KMS-11 (cell line): ENCODE measurements at regions not wholly inside any gene's neighbourhood (a gene's known extent, or its start where the extent isn't known, plus 50 kb on each side); places are given as distances from the start of the nearest gene placed in this dataset.

Experiments used
- H2AFZ ChIP-seq: fragments of 200-600 bp; sonication (generic); 2 replicates; pipeline ENCODE4 v1.6.1; 2016; ENCODE audit warnings: antibody characterized with exemption, mixed run types, low read depth
- H3K27ac ChIP-seq: fragments of 200-600 bp; sonication (generic); 2 replicates; pipeline ENCODE4 v1.6.1; 2016; ENCODE audit warnings: mild to moderate bottlenecking, mixed run types
- H3K27me3 ChIP-seq: fragments of 200-600 bp; sonication (generic); 2 replicates; pipeline ENCODE4 v1.6.1; 2017; ENCODE audit warnings: mild to moderate bottlenecking, low read depth, mixed run types, moderate library complexity; ENCODE audit not compliant: insufficient read depth
- H3K36me3 ChIP-seq: fragments of 200-600 bp; sonication (generic); 2 replicates; pipeline ENCODE4 v1.6.1; 2017; ENCODE audit warnings: mild to moderate bottlenecking, mixed run types; ENCODE audit not compliant: insufficient read depth
- H3K4me1 ChIP-seq: fragments of 200-600 bp; sonication (generic); 2 replicates; pipeline ENCODE4 v1.6.1; 2016; ENCODE audit warnings: mild to moderate bottlenecking, low read depth, mixed run types; ENCODE audit not compliant: poor library complexity, severe bottlenecking
- H3K4me2 ChIP-seq: fragments of 200-600 bp; sonication (generic); 2 replicates; pipeline ENCODE4 v1.7.0; 2016; ENCODE audit warnings: mild to moderate bottlenecking, mixed run types
- H3K4me3 ChIP-seq: fragments of 200-600 bp; sonication (generic); IDR thresholded peaks from 2 replicates; pipeline ENCODE4 v1.6.1; 2017; ENCODE audit warnings: low read depth, low read length, mixed read lengths; ENCODE audit not compliant: insufficient read depth
- H3K79me2 ChIP-seq: fragments of 200-600 bp; sonication (generic); 2 replicates; pipeline ENCODE4 v1.6.1; 2016; ENCODE audit warnings: low read depth, mixed run types; ENCODE audit not compliant: insufficient read depth
- H3K9ac ChIP-seq: fragments of 200-600 bp; sonication (generic); 2 replicates; pipeline ENCODE4 v1.6.1; 2016; ENCODE audit warnings: mild to moderate bottlenecking, mixed run types
- H4K20me1 ChIP-seq: fragments of 200-600 bp; sonication (generic); 2 replicates; pipeline ENCODE4 v1.6.1; 2016; ENCODE audit warnings: mild to moderate bottlenecking, mixed run types; ENCODE audit not compliant: insufficient read depth
- CTCF ChIP-seq: fragments of 200-600 bp; sonication (generic); conservative IDR thresholded peaks from 2 replicates; pipeline ENCODE4 v1.6.1; 2017; ENCODE audit warnings: low read depth, mild to moderate bottlenecking, antibody characterized with exemption, low read length, moderate library complexity, mixed read lengths

GRCh38 chr3:5861151-5861550, 673.6 kb downstream of the EDEM1 start:
- Histone ChIP-seq H3K4me3 (no peak overlapping the region), H3K36me3 (no peaks in the 10 kb centered on the region), H3K9ac (no peak overlapping the region), H4K20me1 (no peaks in the 10 kb centered on the region), H3K4me2 (no peak overlapping the region), H3K27ac (no peak overlapping the region), H2AFZ (no peak overlapping the region), H3K79me2 (no peaks in the 10 kb centered on the region), H3K4me1 (no peaks in the 10 kb centered on the region), H3K27me3 (no peaks in the 10 kb centered on the region)
- no peak for TF ChIP-seq CTCF

GRCh38 chr3:5874931-5875341, 687.4 kb downstream of the EDEM1 start:
- Histone ChIP-seq H3K4me1 (no peaks in the 10 kb centered on the region), H3K4me2 (no peak overlapping the region), H3K27ac (no peak overlapping the region), H3K4me3 (no peak overlapping the region), H3K36me3 (no peaks in the 10 kb centered on the region), H2AFZ (no peak overlapping the region), H4K20me1 (no peaks in the 10 kb centered on the region), H3K9ac (no peak overlapping the region), H3K27me3 (no peaks in the 10 kb centered on the region), H3K79me2 (no peaks in the 10 kb centered on the region)
- no peak for TF ChIP-seq CTCF

DNA sequence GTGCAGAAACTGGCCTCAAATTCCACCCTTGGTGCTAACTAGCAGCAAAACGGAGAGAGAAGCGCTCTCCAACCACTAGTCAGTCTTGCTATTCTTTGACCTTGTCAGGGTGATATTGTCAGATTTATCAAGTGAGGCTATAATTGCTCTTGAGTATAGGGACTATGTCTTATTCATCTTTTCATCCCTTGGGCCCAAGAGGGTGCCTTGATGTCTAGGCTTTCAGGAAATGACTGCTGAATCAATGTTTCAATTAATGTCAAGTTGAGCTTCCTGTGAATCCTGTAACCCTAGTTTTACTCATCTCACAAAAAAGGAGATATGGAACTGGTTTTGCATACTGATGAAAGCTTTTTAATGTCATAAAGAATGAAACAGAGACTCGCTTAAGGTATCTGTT, 701.3 kb downstream of the EDEM1 start:
- no peak overlapping the region for H3K4me2 ChIP-seq
- no peak overlapping the region for H3K9ac ChIP-seq
- no peaks in the 10 kb centered on the region for H4K20me1 ChIP-seq
- H3K36me3 ChIP-seq, result no peaks in the 10 kb centered on the region
- H3K4me1 ChIP-seq, result no peaks in the 10 kb centered on the region
- H2AFZ ChIP-seq, result no peak overlapping the region
- H3K79me2 ChIP-seq, result no peaks in the 10 kb centered on the region
- H3K27ac ChIP-seq, result no peak overlapping the region
- no peak for TF ChIP-seq CTCF
- no peaks in the 10 kb centered on the region for H3K27me3 ChIP-seq
- H3K4me3 ChIP-seq, result no peak overlapping the region

DNA sequence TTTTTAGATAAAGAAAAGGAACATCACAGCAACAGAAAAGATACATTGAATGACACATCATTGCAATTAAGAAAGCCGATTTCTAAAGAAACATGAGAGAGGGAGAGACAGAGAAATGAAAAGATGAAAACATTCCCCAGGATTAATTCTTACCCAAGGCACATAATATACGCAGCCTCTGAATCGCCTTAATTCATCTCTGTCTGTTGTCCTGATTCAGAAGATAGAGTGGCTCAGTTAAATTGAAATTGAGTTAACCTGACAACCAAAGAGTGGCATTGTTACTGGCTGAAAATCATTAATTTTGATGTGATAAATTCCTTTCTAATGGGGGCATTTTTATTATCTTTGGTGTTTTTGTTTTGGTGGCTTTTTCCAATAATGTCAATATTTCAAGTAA, 701.9 kb downstream of the EDEM1 start:
- H3K4me2 ChIP-seq, result no peak overlapping the region
- no peak overlapping the region for H3K4me3 ChIP-seq
- H3K27ac ChIP-seq, result no peak overlapping the region
- H3K27me3 ChIP-seq, result no peaks in the 10 kb centered on the region
- H2AFZ ChIP-seq, result no peak overlapping the region
- H3K79me2 ChIP-seq, result no peaks in the 10 kb centered on the region
- no peaks in the 10 kb centered on the region for H3K4me1 ChIP-seq
- no peaks in the 10 kb centered on the region for H4K20me1 ChIP-seq
- H3K9ac ChIP-seq, result no peak overlapping the region
- no peak for TF ChIP-seq CTCF
- H3K36me3 ChIP-seq, result no peaks in the 10 kb centered on the region

DNA sequence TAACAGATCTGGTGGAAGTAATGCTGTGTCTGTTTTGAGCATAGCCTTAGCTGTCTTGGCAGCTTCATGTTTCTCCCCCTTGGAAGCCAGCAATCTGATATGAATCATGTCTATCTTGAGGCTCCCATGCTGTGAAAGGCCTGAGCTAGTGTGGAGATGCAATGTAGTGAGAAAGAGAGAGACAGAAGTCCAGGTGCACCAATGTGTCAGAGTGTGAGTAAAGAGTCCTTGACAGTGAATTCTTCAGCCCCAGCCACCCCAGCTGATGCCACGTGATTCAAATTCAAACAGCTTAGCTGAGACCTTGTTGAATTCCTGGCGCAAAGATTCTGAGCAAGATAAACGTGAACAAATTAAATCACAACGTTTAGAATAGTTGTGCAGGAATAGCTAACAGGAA, 704.2 kb downstream of the EDEM1 start:
- Histone ChIP-seq H3K4me1 (no peaks in the 10 kb centered on the region), H3K4me2 (no peak overlapping the region), H3K36me3 (no peaks in the 10 kb centered on the region), H3K27ac (no peak overlapping the region), H3K79me2 (no peaks in the 10 kb centered on the region), H3K9ac (no peak overlapping the region), H4K20me1 (no peaks in the 10 kb centered on the region), H2AFZ (no peak overlapping the region), H3K4me3 (no peak overlapping the region), H3K27me3 (no peaks in the 10 kb centered on the region)
- TF ChIP-seq CTCF, result no peak
